Right lobe of liver (tissue), 6 donors: ENCODE measurements at regions not wholly inside any gene's neighbourhood (a gene's known extent, or its start where the extent isn't known, plus 50 kb on each side); places are given as distances from the start of the nearest gene placed in this dataset.

ENCODE experiments used
- ATAC-seq, 4 donors: fragments of 200-7000 bp; cut with Tn5 transposase; one replicate each; pipeline ENCODE4 v1.9.1; 2020; ENCODE audit warnings: mild to moderate bottlenecking in 4 of 4, moderate library complexity in 4 of 4
- DNase-seq, 3 donors: peaks; one replicate each; pipeline ENCODE4 v3.0.0-alpha.2; 2020
- H3K27ac ChIP-seq, 3 donors: fragments of 200-600 bp; one replicate each; pipeline ENCODE4 v1.8.0; 2022
- H3K27me3 ChIP-seq, 2 donors: fragments of 200-600 bp; one replicate each; pipeline ENCODE4 v1.8.0; 2022
- H3K36me3 ChIP-seq, 4 donors: fragments of 200-600 bp; sonication (generic) in 1 of 4; one replicate each; pipeline versions ENCODE4 v1.5.1 to v1.8.0; 2017 to 2022; ENCODE audit warnings: control low read depth in 1 of 4
- H3K4me1 ChIP-seq, 4 donors: fragments of 200-600 bp; sonication (generic) in 1 of 4; one replicate each; pipeline versions ENCODE4 v1.5.1 to v1.8.0; 2017 to 2022; ENCODE audit warnings: control low read depth in 1 of 4
- H3K4me3 ChIP-seq, 3 donors: fragments of 200-600 bp; one replicate each; pipeline ENCODE4 v1.8.0; 2022
- H3K9me3 ChIP-seq, 4 donors: fragments of 200-600 bp; sonication (generic) in 1 of 4; one replicate each; pipeline versions ENCODE4 v1.5.1 to v1.8.0; 2017 to 2022; ENCODE audit warnings: control low read depth in 1 of 4
- POLR2A ChIP-seq: fragments of 450-650 bp; IDR thresholded peaks from one replicate; pipeline ENCODE4 v1.6.1; 2017; ENCODE audit warnings: antibody characterized with exemption, mild to moderate bottlenecking
- WGBS: methylation state at CpG from one replicate; pipeline ENCODE4 v1.1.6; 2018; ENCODE audit warnings: low coverage, low lambda C conversion rate; ENCODE audit not compliant: insufficient coverage; ENCODE audit errors: missing lambda C conversion rate; 5-methylcytosine and 5-hydroxymethylcytosine counted together
- intact Hi-C, 2 donors: fragments of 100-400 bp; cut with DNase I; formaldehyde crosslinking; loops; one replicate each; pipeline versions ENCODE4 v1.11.2 to v1.14.1; 2022
- TF ChIP-seq, protein P1 (sequence below), 4 donors: fragments of 200-600 bp in 3 of 4; fragments of 450-650 bp in 1 of 4; IDR thresholded peaks; one replicate each; pipeline versions ENCODE4 v1.5.1 to v1.8.0; 2016 to 2022; ENCODE audit warnings: antibody characterized with exemption in 4 of 4, mild to moderate bottlenecking in 2 of 4
- donor health status: DM: no; HTN: yes; CAD: no.
- donor health status: DM: no; HTN: no; CAD: no.
- donor health status: DM: no; HTN: no; CAD: no.
- donor health status: DM: no; HTN: yes; CAD: no.
- donor health status: DM: no; HTN: yes; CAD: no.

DNA sequence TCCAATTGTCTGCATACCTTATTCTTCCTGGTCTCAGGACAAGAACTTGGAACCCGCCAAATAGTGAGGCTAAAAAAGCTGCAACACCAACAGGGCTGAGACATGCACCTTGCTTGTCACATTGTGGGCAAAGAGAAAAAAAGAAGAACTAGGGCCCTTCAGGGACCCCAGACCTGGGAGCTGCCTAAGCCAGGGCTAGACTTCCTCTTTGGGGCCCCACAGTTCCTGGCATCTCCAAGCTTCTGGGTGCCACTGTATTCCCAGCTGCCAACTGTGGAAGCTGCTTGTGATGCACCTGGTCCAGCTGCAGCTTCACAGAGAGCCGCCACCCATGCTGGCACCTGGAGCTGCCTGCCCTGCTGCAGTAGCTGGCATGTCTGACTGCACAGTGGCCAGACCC, 370.6 kb downstream of the CD83 start:
- Histone ChIP-seq H3K9me3 (no peaks in the 10 kb centered on the region), H3K4me1 (no peaks in the 10 kb centered on the region), H3K27ac (no peak overlapping the region), H3K36me3 (no peaks in the 10 kb centered on the region), H3K4me3 (no peak overlapping the region), H3K27me3 (no peaks in the 10 kb centered on the region)
- ATAC-seq (no peak), DNase-seq (no peak)
- intact Hi-C loops = no loop called here
- WGBS = 89% methylated on average over 1 of the region's 2 CpGs
- TF ChIP-seq, protein P1, sequence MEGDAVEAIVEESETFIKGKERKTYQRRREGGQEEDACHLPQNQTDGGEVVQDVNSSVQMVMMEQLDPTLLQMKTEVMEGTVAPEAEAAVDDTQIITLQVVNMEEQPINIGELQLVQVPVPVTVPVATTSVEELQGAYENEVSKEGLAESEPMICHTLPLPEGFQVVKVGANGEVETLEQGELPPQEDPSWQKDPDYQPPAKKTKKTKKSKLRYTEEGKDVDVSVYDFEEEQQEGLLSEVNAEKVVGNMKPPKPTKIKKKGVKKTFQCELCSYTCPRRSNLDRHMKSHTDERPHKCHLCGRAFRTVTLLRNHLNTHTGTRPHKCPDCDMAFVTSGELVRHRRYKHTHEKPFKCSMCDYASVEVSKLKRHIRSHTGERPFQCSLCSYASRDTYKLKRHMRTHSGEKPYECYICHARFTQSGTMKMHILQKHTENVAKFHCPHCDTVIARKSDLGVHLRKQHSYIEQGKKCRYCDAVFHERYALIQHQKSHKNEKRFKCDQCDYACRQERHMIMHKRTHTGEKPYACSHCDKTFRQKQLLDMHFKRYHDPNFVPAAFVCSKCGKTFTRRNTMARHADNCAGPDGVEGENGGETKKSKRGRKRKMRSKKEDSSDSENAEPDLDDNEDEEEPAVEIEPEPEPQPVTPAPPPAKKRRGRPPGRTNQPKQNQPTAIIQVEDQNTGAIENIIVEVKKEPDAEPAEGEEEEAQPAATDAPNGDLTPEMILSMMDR (IDR thresholded peaks at IDR 0.05) = no peak
- no peak for TF ChIP-seq POLR2A

DNA sequence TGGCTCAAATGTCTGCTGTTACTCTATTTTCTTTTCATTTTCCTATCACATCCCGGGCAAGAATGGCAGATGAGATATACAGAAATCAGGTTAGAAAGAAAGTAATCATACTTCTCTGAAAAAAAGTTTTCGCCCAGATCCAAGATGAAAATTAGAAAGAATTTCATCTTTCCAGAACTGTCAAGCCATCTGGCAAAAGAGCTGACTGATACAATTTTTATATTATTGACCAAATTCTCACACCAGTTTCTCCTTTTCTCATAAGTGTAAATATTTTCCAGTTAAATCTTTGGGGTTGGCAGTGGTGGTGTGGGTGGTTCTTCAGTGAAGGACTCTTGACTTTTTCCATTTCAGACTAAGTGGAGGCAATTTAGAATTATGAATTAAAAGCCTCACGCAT, 371.9 kb downstream of the CD83 start:
- no peaks in the 10 kb centered on the region for H3K27me3 ChIP-seq
- no peaks in the 10 kb centered on the region for H3K36me3 ChIP-seq
- no peak overlapping the region for H3K27ac ChIP-seq
- H3K4me1 ChIP-seq = no peaks in the 10 kb centered on the region
- DNase-seq = no peak
- H3K4me3 ChIP-seq = no peak overlapping the region
- TF ChIP-seq, protein P1 (IDR thresholded peaks at IDR 0.05) = no peak
- TF ChIP-seq POLR2A = no peak
- intact Hi-C loops = no loop called here
- no peaks in the 10 kb centered on the region for H3K9me3 ChIP-seq
- 77% methylated on average over 3 of the region's 3 CpGs for WGBS
- no peak for ATAC-seq

DNA sequence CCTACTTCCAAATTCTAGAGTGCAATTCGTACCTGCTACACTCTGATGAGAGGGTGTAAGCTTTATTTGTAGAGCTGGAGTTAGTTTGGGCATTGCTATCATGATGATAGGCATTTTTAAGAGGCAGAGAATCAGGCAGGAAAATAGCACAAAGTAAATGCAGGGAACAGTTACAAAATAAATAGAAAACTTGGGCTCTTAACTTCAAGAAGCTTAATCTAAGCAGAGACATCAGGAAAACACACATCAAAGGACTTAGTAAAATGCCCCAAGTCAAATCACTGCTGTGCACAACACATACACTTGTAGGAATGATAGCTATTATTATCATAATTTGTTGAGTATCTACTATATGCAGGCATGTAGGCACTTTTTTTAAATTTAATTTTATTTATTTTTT, 381.2 kb downstream of the CD83 start:
- intact Hi-C loops = no loop called here
- H3K4me3 ChIP-seq = no peak overlapping the region
- H3K9me3 ChIP-seq = peaks cover 0 to 2% (median 0%) of the 10 kb centered on the region in 4 donors
- DNase-seq (no peak), ATAC-seq (no peak)
- H3K27me3 ChIP-seq = no peaks in the 10 kb centered on the region
- TF ChIP-seq, protein P1 (IDR thresholded peaks at IDR 0.05) = no peak
- TF ChIP-seq POLR2A = no peak
- H3K27ac ChIP-seq = no peak overlapping the region
- no peaks in the 10 kb centered on the region for H3K36me3 ChIP-seq
- no peaks in the 10 kb centered on the region for H3K4me1 ChIP-seq
- 73% methylated on average over 1 of the region's 1 CpG for WGBS

DNA sequence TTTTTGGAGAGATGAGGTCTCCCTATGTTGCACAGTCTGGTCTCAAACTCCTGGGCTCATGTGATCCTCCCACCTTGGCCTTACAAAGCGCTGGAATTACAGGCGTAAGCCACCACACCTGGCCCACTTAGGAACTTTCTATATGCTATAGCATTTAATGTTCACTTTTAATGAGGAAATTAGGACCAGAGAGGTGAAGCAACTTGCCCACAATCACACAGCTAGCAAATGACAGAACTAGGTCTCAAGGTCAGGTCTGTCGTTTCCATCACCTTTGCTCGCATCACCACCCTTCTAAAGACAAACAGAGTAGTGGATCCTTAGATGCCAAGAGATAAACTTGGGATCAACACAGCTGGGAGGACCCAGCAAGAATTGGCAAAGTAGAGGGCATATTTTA, 381.7 kb downstream of the CD83 start:
- no peak overlapping the region for H3K4me3 ChIP-seq
- H3K9me3 ChIP-seq = peaks cover 0 to 2% (median 0%) of the 10 kb centered on the region in 4 donors
- no peaks in the 10 kb centered on the region for H3K4me1 ChIP-seq
- no peak for TF ChIP-seq POLR2A
- TF ChIP-seq, protein P1 (IDR thresholded peaks at IDR 0.05) = no peak
- no peak overlapping the region for H3K27ac ChIP-seq
- ATAC-seq (no peak), DNase-seq (no peak)
- no peaks in the 10 kb centered on the region for H3K27me3 ChIP-seq
- intact Hi-C loops = no loop called here
- 83% methylated on average over 4 of the region's 4 CpGs for WGBS
- no peaks in the 10 kb centered on the region for H3K36me3 ChIP-seq

DNA sequence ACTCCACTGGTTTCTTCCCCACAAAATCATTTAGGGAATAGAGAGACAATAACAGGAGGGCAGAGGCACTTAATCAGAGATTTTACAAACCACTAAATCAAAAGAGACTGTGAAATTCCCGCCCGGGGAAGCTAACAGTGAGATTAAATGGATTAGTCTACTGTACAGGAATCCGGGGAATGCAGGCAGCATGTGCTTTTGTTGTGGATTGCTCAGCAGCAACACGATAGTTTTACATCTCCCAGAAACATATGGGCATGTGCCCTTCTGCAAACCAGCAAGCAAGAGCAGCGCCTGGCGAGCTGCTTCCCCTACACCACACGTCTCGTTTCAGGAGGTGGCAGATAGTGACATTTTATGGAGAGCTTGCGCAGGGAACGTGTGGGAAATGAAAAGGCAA, 382.3 kb downstream of the CD83 start:
- Histone ChIP-seq H3K4me3 (no peak overlapping the region), H3K27me3 (no peaks in the 10 kb centered on the region), H3K4me1 (no peaks in the 10 kb centered on the region), H3K27ac (no peak overlapping the region), H3K9me3 (peaks cover 0 to 2% (median 0%) of the 10 kb centered on the region in 4 donors), H3K36me3 (no peaks in the 10 kb centered on the region)
- ATAC-seq = no peak
- 66% methylated on average over 10 of the region's 10 CpGs for WGBS
- intact Hi-C loops = no loop called here
- TF ChIP-seq, protein P1 (IDR thresholded peaks at IDR 0.05) = no peak
- no peak for TF ChIP-seq POLR2A
- DNase-seq = no peak
